ENCODE measurements at regions not wholly inside any gene's neighbourhood (a gene's known extent, or its start where the extent isn't known, plus 50 kb on each side); places are given as distances from the start of the nearest gene placed in this dataset.
"Not testable (repeated sequence)": the region's sequence is repeated elsewhere in the genome, so short reads cannot be mapped to it uniquely, and the experiment has no call there.

- H3K9me3 Mint-ChIP-seq: no peaks in the 10 kb centered on the region
- H3K4me1 Mint-ChIP-seq: no peaks in the 10 kb centered on the region
- no peak for DNase-seq
- no peak overlapping the region for H3K4me3 Mint-ChIP-seq
- intact Hi-C loops (cut with micrococcal nuclease): no loop called here
- H3K27ac Mint-ChIP-seq: no peak overlapping the region
- no peaks in the 10 kb centered on the region for H3K36me3 Mint-ChIP-seq (ENCODE audit: low read depth)
- H3K27me3 Mint-ChIP-seq: peaks cover 2% of the 10 kb centered on the region
Measured at GRCh38 chr16:77488652-77489051, 53.8 kb upstream of the ADAMTS18 start.

DNA sequence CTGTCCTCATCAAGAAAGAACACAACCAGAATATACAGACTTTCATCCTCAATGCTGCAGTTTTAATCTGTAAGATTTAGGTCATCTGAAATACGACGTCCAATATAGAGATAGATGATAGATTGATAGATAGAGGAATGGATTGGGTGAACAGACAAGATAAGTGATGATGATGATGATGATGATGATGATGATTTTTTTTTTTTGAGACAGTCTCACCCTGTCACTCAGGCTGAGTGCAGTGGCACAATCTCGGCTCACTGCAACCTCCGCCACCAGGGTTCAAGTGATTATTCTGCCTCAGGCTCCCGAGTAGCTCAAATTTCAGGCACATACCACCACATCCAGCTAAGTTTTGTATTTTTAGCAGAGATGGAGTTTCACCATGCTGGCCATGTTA is 56.3 kb upstream of the ADAMTS18 start:
- Mint-ChIP-seq H3K36me3 (ENCODE audit: low read depth) (no peaks in the 10 kb centered on the region), H3K4me1 (no peaks in the 10 kb centered on the region), H3K9me3 (no peaks in the 10 kb centered on the region), H3K27ac (no peak overlapping the region), H3K27me3 (no peaks in the 10 kb centered on the region), H3K4me3 (no peak overlapping the region)
- no peak for DNase-seq
- intact Hi-C loops (cut with micrococcal nuclease): no loop called here

DNA sequence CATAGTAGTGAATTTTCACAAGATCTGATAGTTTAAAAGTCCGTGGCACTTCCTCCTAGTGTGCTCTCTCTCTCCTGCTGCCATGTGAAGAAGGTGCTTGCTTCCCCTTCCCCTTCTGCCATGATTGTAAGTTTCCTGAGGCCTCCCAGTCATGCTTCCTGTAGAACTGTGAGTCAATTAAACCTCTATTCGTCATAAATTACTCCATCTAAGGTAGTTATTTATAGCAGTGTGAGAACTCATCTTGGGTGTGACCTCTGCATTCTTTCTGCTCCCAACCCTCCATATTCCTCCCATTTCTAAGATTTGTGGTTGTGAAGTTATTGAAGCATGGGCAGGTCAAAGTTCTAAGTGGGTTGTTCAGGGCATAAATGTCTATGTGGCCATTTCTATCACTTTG is 62.1 kb upstream of the ADAMTS18 start:
- no peak overlapping the region for H3K27ac Mint-ChIP-seq
- no peaks in the 10 kb centered on the region for H3K27me3 Mint-ChIP-seq
- no peak overlapping the region for H3K4me3 Mint-ChIP-seq
- peaks cover 3% of the 10 kb centered on the region for H3K9me3 Mint-ChIP-seq
- intact Hi-C loops (cut with micrococcal nuclease): no loop called here
- no peak for DNase-seq
- H3K36me3 Mint-ChIP-seq (ENCODE audit: low read depth): no peaks in the 10 kb centered on the region
- H3K4me1 Mint-ChIP-seq: no peaks in the 10 kb centered on the region

DNA sequence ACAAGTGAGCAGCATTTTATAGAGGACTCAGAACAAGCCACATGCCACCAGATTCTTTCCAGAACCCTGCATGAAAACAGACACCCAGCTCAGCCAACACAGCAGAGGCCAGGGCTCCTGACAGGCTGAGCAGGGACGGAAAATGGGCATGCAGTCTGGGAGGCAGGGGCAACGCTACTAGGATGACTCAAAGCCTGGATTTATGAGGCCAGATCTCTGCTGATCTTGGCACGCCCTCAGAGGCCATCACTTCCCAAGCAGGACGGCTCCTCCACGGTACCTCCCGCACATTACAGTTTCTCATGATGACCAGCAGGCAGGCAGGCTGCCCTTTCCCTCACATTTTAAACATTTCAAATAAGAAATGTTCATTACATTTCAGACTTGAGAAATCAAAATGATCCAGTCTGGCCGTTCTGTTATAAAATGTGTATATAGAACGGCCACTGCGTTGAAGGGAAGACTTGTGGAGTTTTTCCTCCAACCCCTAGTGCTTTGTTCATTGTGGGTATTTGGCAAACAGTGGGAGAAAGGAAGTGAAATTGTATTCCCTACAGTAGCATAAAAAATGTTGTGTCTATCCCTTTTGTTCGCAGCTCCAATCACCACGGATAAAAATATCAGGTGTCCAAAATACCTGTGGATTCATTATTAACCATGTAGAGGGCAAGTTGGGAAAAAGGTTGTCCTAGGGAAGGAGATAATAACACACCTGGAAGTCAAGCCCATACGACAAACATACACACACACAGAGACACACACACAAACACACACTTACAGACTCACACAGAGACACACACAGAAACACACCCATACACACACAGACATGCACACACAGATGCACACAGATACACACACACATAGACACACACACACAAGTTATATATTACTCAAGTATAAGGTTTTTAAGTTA is 64.8 kb upstream of the ADAMTS18 start:
- no peak overlapping the region for H3K4me3 Mint-ChIP-seq
- no peaks in the 10 kb centered on the region for H3K36me3 Mint-ChIP-seq (ENCODE audit: low read depth)
- H3K27ac Mint-ChIP-seq: no peak overlapping the region
- no peak for DNase-seq
- H3K9me3 Mint-ChIP-seq: peaks cover 3% of the 10 kb centered on the region
- H3K4me1 Mint-ChIP-seq: no peaks in the 10 kb centered on the region
- H3K27me3 Mint-ChIP-seq: no peaks in the 10 kb centered on the region
- intact Hi-C loops (cut with micrococcal nuclease): no loop called here

GRCh38 chr16:77500286-77500598 is 65.4 kb upstream of the ADAMTS18 start:
- Mint-ChIP-seq H3K4me1 (no peaks in the 10 kb centered on the region), H3K36me3 (ENCODE audit: low read depth) (no peaks in the 10 kb centered on the region), H3K4me3 (no peak overlapping the region), H3K27me3 (no peaks in the 10 kb centered on the region), H3K9me3 (peaks cover 3% of the 10 kb centered on the region), H3K27ac (no peak overlapping the region)
- intact Hi-C loops (cut with micrococcal nuclease): no loop called here
- DNase-seq: no peak

DNA sequence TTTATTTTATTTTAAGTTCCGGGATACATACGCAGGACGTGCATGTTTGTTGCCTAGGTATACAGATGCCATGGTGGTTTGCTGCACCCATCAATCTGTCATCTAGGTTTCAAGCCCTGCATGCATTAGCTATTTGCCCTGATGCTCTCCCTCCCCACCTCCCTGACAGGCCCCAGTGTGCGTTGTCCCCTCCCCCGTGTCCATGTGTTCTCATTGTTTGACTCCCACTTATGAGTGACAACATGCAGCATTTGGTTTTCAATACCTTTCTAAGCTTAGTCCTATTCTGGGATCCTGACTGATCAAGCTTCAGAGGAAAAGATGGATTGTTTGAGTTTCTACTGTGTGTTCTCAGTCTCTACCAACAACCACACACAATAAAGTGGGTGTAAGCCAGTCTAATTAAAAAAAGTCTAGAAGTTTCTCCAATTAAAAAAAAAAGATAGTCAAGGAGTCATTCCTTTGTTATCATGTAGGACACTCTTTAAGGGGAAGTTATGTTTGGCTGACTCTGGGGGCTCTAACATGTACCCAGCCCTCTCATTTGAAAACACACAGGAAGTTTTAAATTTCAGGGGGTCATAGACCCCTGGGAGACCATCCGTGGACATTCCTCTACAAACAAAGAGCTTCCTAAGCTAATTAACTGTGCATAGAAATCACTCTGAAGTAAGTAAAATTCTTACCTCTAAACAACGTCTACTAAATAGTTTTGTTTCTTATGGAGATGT is 66.3 kb upstream of the ADAMTS18 start:
- intact Hi-C loops (cut with micrococcal nuclease): no loop called here
- no peak overlapping the region for H3K4me3 Mint-ChIP-seq
- no peaks in the 10 kb centered on the region for H3K27me3 Mint-ChIP-seq
- DNase-seq: no peak
- H3K36me3 Mint-ChIP-seq (ENCODE audit: low read depth): no peaks in the 10 kb centered on the region
- H3K4me1 Mint-ChIP-seq: no peaks in the 10 kb centered on the region
- H3K27ac Mint-ChIP-seq: no peak overlapping the region
- H3K9me3 Mint-ChIP-seq: peaks cover 3% of the 10 kb centered on the region

- Mint-ChIP-seq H3K27me3 (no peaks in the 10 kb centered on the region), H3K4me3 (no peak overlapping the region), H3K9me3 (no peaks in the 10 kb centered on the region), H3K36me3 (ENCODE audit: low read depth) (no peaks in the 10 kb centered on the region), H3K4me1 (no peaks in the 10 kb centered on the region), H3K27ac (no peak overlapping the region)
- intact Hi-C loops (cut with micrococcal nuclease): no loop called here
- DNase-seq: no peak
Measured at GRCh38 chr16:77502448-77502847, 67.6 kb upstream of the ADAMTS18 start.

DNA sequence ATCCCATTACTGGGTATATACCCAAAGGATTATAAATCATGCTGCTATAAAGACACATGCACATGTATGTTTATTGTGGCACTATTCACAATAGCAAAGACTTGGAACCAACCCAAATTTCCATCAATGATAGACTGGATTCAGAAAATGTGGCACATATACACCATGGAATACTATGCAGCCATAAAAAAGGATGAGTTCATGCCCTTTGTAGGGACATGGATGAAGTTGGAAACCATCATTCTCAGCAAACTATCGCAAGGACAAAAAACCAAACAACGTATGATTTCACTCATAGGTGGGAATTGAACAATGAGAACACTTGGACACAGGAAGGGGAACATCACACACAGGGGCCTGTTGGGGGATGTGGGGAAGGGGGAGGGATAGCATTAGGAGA is 71.7 kb upstream of the ADAMTS18 start:
- intact Hi-C loops (cut with micrococcal nuclease); H3K36me3 Mint-ChIP-seq (ENCODE audit: low read depth); H3K27ac Mint-ChIP-seq; H3K27me3 Mint-ChIP-seq; H3K9me3 Mint-ChIP-seq; DNase-seq; H3K4me3 Mint-ChIP-seq; H3K4me1 Mint-ChIP-seq: not testable (repeated sequence)

DNA sequence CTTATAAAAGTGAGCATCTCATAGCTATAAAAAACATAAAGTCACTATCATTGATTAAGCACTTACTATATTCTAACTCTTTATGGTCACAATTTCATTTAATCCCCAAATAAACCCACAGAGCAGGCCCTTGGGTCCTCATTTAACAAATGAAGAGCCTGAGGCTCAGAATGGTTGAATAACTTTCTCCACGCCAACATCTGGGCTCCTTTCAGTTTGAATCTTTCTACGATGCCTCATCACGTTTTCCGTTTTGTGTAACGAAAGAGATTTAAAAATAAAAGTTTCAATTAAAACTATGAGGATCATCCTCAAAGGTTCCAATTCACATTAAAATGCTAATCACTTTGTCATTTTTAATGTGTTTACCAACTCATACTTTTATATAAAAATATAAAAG is 74.2 kb upstream of the ADAMTS18 start:
- no peak overlapping the region for H3K27ac Mint-ChIP-seq
- no peaks in the 10 kb centered on the region for H3K36me3 Mint-ChIP-seq (ENCODE audit: low read depth)
- no peak for DNase-seq
- intact Hi-C loops (cut with micrococcal nuclease): no loop called here
- no peak overlapping the region for H3K4me3 Mint-ChIP-seq
- H3K4me1 Mint-ChIP-seq: no peaks in the 10 kb centered on the region
- H3K9me3 Mint-ChIP-seq: no peaks in the 10 kb centered on the region
- H3K27me3 Mint-ChIP-seq: peaks cover 1% of the 10 kb centered on the region

DNA sequence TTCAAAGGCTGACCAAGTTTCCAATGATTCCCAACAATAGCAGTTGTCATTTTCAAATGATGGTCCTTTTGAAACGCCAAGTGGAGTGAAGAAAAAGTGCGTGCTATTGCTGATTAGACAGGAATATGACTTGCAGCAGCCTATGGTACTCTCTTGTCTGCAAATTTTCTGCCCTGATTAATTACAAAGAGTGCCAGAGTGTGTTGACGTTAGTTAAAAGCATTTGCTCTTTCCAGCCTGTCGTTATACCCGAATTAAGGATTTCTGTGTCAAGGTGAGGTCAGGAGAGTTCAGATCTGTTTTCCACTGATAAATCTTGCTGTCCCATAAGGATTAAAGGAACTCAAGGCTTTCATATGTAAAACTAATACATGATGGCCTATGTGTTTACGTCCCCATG is 75.0 kb upstream of the ADAMTS18 start:
- no peak for DNase-seq
- intact Hi-C loops (cut with micrococcal nuclease): no loop called here
- Mint-ChIP-seq H3K9me3 (no peaks in the 10 kb centered on the region), H3K27ac (no peak overlapping the region), H3K4me1 (no peaks in the 10 kb centered on the region), H3K27me3 (peaks cover 1% of the 10 kb centered on the region), H3K36me3 (ENCODE audit: low read depth) (no peaks in the 10 kb centered on the region), H3K4me3 (no peak overlapping the region)

GRCh38 chr16:77511053-77511452 is 76.2 kb upstream of the ADAMTS18 start:
- Mint-ChIP-seq H3K27me3 (peaks cover 1% of the 10 kb centered on the region), H3K9me3 (no peaks in the 10 kb centered on the region), H3K4me3 (no peak overlapping the region), H3K27ac (no peak overlapping the region), H3K36me3 (ENCODE audit: low read depth) (no peaks in the 10 kb centered on the region), H3K4me1 (no peaks in the 10 kb centered on the region)
- intact Hi-C loops (cut with micrococcal nuclease): no loop called here
- DNase-seq: no peak

GRCh38 chr16:77514500-77515220 is 79.8 kb upstream of the ADAMTS18 start:
- no peaks in the 10 kb centered on the region for H3K4me1 Mint-ChIP-seq
- H3K4me3 Mint-ChIP-seq: no peak overlapping the region

GRCh38 chr16:77525226-77525625 is 90.4 kb upstream of the ADAMTS18 start:
- intact Hi-C loops (cut with micrococcal nuclease); H3K36me3 Mint-ChIP-seq (ENCODE audit: low read depth); H3K4me3 Mint-ChIP-seq; H3K4me1 Mint-ChIP-seq; DNase-seq; H3K27me3 Mint-ChIP-seq; H3K27ac Mint-ChIP-seq; H3K9me3 Mint-ChIP-seq: not testable (repeated sequence)

More at GRCh38 chr16:77514500-77515220, 79.8 kb upstream of the ADAMTS18 start:
- H3K27ac Mint-ChIP-seq: no peak overlapping the region
- H3K36me3 Mint-ChIP-seq (ENCODE audit: low read depth): no peaks in the 10 kb centered on the region
- no peaks in the 10 kb centered on the region for H3K9me3 Mint-ChIP-seq
- no peak for DNase-seq
- H3K27me3 Mint-ChIP-seq: peaks cover 1% of the 10 kb centered on the region
- intact Hi-C loops (cut with micrococcal nuclease): no loop called here

- Mint-ChIP-seq H3K4me3 (no peak overlapping the region), H3K9me3 (no peaks in the 10 kb centered on the region), H3K4me1 (no peaks in the 10 kb centered on the region), H3K27ac (no peak overlapping the region), H3K36me3 (ENCODE audit: low read depth) (no peaks in the 10 kb centered on the region), H3K27me3 (no peaks in the 10 kb centered on the region)
- DNase-seq: no peak
- intact Hi-C loops (cut with micrococcal nuclease): no loop called here
Measured at GRCh38 chr16:77531752-77532151, 96.9 kb upstream of the ADAMTS18 start.
